ENCODE measurements at regions not wholly inside any gene's neighbourhood (a gene's known extent, or its start where the extent isn't known, plus 50 kb on each side); places are given as distances from the start of the nearest gene placed in this dataset.

- Histone ChIP-seq H3K4me3 (no peak overlapping the region), H3K9me3 (no peaks in the 10 kb centered on the region), H3K36me3 (no peaks in the 10 kb centered on the region), H3K27me3 (no peaks in the 10 kb centered on the region), H3K4me1 (no peaks in the 10 kb centered on the region), H3K27ac (no peak overlapping the region)
- TF ChIP-seq EP300 (IDR thresholded peaks at IDR 0.05) (no peak), POLR2AphosphoS5 (IDR thresholded peaks at IDR 0.05) (no peak), POLR2A (IDR thresholded peaks at IDR 0.05) (no peak)
- TF ChIP-seq, protein P1, sequence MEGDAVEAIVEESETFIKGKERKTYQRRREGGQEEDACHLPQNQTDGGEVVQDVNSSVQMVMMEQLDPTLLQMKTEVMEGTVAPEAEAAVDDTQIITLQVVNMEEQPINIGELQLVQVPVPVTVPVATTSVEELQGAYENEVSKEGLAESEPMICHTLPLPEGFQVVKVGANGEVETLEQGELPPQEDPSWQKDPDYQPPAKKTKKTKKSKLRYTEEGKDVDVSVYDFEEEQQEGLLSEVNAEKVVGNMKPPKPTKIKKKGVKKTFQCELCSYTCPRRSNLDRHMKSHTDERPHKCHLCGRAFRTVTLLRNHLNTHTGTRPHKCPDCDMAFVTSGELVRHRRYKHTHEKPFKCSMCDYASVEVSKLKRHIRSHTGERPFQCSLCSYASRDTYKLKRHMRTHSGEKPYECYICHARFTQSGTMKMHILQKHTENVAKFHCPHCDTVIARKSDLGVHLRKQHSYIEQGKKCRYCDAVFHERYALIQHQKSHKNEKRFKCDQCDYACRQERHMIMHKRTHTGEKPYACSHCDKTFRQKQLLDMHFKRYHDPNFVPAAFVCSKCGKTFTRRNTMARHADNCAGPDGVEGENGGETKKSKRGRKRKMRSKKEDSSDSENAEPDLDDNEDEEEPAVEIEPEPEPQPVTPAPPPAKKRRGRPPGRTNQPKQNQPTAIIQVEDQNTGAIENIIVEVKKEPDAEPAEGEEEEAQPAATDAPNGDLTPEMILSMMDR (IDR thresholded peaks at IDR 0.05) = no peak
- 56 to 67% methylated on average over 1 of the region's 1 CpG for WGBS, 2 donors (ENCODE audit: low coverage in 1 of 2)
- no peak for ATAC-seq
Measured at GRCh38 chr3:22617372-22617771, 585.8 kb upstream of the UBE2E2 start.

DNA sequence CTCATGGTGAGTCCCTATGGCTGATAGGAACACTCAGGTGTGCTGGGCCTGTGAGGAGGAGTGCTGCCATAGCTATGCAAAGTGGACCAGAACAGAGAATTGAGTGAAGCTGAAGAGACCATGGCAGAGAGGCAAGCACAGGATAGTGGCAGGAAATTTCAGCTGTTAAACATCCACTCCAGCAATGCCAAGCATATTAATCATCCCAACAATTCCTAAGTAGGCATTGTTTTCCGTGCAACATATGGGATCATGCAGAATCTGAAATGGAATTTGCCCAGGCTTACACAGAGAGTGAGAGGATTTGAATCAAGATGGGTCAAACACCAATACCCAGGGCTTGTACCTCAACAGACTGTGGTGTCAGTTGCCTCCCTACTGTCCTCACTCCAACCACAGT, 582.6 kb upstream of the UBE2E2 start:
- H3K4me3 ChIP-seq = no peak overlapping the region
- no peak for ATAC-seq
- no peaks in the 10 kb centered on the region for H3K4me1 ChIP-seq
- H3K9me3 ChIP-seq = no peaks in the 10 kb centered on the region
- TF ChIP-seq POLR2AphosphoS5 (IDR thresholded peaks at IDR 0.05) (no peak), EP300 (IDR thresholded peaks at IDR 0.05) (no peak), POLR2A (IDR thresholded peaks at IDR 0.05) (no peak)
- TF ChIP-seq, protein P1 (IDR thresholded peaks at IDR 0.05) = no peak
- WGBS, 2 donors (ENCODE audit: low coverage in 1 of 2) = 50 to 100% methylated on average over 1 of the region's 1 CpG
- H3K27me3 ChIP-seq = no peaks in the 10 kb centered on the region
- H3K27ac ChIP-seq = no peak overlapping the region
- no peaks in the 10 kb centered on the region for H3K36me3 ChIP-seq

- H3K36me3 ChIP-seq = no peaks in the 10 kb centered on the region
- H3K27ac ChIP-seq = no peak overlapping the region
- ATAC-seq = no peak
- no peaks in the 10 kb centered on the region for H3K4me1 ChIP-seq
- no peak overlapping the region for H3K4me3 ChIP-seq
- TF ChIP-seq, protein P1 (IDR thresholded peaks at IDR 0.05) = no peak
- TF ChIP-seq POLR2A (IDR thresholded peaks at IDR 0.05) (no peak), POLR2AphosphoS5 (IDR thresholded peaks at IDR 0.05) (no peak), EP300 (IDR thresholded peaks at IDR 0.05) (no peak)
- 88 to 97% methylated on average over 4 of the region's 4 CpGs for WGBS, 2 donors (ENCODE audit: low coverage in 1 of 2)
- peaks cover 0 to 1% (median 0%) of the 10 kb centered on the region in 3 donors for H3K9me3 ChIP-seq
- no peaks in the 10 kb centered on the region for H3K27me3 ChIP-seq
Measured at GRCh38 chr3:22621205-22621809, 581.8 kb upstream of the UBE2E2 start.

- Histone ChIP-seq H3K27me3 (no peaks in the 10 kb centered on the region), H3K27ac (no peak overlapping the region), H3K4me1 (no peaks in the 10 kb centered on the region), H3K4me3 (no peak overlapping the region), H3K36me3 (no peaks in the 10 kb centered on the region), H3K9me3 (peaks cover 0 to 8% (median 0%) of the 10 kb centered on the region in 3 donors)
- TF ChIP-seq POLR2AphosphoS5 (IDR thresholded peaks at IDR 0.05) (no peak), EP300 (IDR thresholded peaks at IDR 0.05) (no peak), POLR2A (IDR thresholded peaks at IDR 0.05) (no peak)
- TF ChIP-seq, protein P1 (IDR thresholded peaks at IDR 0.05) = no peak
- no peak for ATAC-seq
- 76 to 80% methylated on average over 1 to 3 of the region's 3 CpGs for WGBS, 2 donors (ENCODE audit: low coverage in 1 of 2)
Measured at GRCh38 chr3:22627993-22628499, 575.1 kb upstream of the UBE2E2 start.

DNA sequence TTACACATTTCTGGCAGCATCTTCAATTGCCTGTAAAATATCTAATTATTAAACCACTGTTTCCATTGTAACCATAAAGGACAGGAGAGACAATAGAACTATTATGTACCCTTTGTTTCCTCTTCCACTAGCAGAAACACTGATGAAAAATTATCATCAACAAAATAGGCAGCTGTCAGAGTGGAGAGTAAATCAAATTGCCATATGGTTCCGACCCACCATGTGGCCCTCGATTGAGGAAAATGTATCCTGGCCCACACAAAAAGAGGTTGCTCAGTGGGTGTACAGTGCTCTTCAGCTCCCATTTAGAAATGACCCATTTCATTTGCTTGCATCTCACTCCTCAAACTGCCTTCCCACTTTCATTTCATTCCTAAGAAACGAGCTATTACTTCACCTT, 570.6 kb upstream of the UBE2E2 start:
- H3K4me1 ChIP-seq = no peaks in the 10 kb centered on the region
- WGBS, 2 donors (ENCODE audit: low coverage in 1 of 2) = 83 to 94% methylated on average over 3 of the region's 3 CpGs
- no peak overlapping the region for H3K27ac ChIP-seq
- TF ChIP-seq EP300 (IDR thresholded peaks at IDR 0.05) = no peak
- TF ChIP-seq, protein P1 (IDR thresholded peaks at IDR 0.05) = no peak
- TF ChIP-seq POLR2AphosphoS5 (IDR thresholded peaks at IDR 0.05) = no peak
- no peak for TF ChIP-seq POLR2A (IDR thresholded peaks at IDR 0.05)
- no peak for ATAC-seq
- no peaks in the 10 kb centered on the region for H3K36me3 ChIP-seq
- H3K4me3 ChIP-seq = no peak overlapping the region
- H3K9me3 ChIP-seq = no peaks in the 10 kb centered on the region
- no peaks in the 10 kb centered on the region for H3K27me3 ChIP-seq

Measured in gastroesophageal sphincter (tissue), 4 donors.